ENCODE measurements at regions not wholly inside any gene's neighbourhood (a gene's known extent, or its start where the extent isn't known, plus 50 kb on each side); places are given as distances from the start of the nearest gene placed in this dataset.

DNA sequence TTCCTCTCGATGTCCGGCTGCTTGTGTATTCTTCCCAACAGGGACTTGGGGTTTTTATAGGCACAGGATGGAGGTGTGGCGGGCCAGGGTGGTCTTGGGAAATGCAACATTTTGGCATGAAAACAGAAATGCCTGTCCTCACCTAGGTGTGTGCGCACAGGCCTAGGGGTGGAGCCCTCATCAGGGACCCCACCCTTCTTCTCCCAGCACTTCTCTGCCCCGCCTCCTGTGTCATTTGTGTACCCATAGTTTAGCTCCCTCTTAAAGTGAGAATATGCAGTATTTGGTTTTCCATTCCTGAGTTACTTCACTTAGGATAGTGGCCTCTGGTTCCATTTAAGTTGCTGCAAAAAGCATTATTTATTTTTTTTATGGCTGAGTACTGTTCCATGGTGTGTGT lies 90.2 kb upstream of the ITGB1 start:
- Histone ChIP-seq H3K36me3 (replicated peaks in 1 of 2; ENCODE audit: insufficient read depth in 1 of 2, low read depth in 2 of 2) (no peaks in the 10 kb centered on the region), H3K4me3 (no peak overlapping the region), H3K27me3 (no peaks in the 10 kb centered on the region), H3K4me1 (peaks cover 9% of the 10 kb centered on the region), H3K9me3 (no peaks in the 10 kb centered on the region), H3K27ac (no peak overlapping the region)
- 95 to 97% methylated on average over 5 of the region's 5 CpGs for WGBS, 2 donors
- intact Hi-C loops (cut with DNase I), result no loop called here
- DNase-seq (no peak), ATAC-seq (no peak)
- no peak for TF ChIP-seq POLR2A (IDR thresholded peaks at IDR 0.05)
- TF ChIP-seq, protein P1, sequence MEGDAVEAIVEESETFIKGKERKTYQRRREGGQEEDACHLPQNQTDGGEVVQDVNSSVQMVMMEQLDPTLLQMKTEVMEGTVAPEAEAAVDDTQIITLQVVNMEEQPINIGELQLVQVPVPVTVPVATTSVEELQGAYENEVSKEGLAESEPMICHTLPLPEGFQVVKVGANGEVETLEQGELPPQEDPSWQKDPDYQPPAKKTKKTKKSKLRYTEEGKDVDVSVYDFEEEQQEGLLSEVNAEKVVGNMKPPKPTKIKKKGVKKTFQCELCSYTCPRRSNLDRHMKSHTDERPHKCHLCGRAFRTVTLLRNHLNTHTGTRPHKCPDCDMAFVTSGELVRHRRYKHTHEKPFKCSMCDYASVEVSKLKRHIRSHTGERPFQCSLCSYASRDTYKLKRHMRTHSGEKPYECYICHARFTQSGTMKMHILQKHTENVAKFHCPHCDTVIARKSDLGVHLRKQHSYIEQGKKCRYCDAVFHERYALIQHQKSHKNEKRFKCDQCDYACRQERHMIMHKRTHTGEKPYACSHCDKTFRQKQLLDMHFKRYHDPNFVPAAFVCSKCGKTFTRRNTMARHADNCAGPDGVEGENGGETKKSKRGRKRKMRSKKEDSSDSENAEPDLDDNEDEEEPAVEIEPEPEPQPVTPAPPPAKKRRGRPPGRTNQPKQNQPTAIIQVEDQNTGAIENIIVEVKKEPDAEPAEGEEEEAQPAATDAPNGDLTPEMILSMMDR (IDR thresholded peaks at IDR 0.05), result no peak

DNA sequence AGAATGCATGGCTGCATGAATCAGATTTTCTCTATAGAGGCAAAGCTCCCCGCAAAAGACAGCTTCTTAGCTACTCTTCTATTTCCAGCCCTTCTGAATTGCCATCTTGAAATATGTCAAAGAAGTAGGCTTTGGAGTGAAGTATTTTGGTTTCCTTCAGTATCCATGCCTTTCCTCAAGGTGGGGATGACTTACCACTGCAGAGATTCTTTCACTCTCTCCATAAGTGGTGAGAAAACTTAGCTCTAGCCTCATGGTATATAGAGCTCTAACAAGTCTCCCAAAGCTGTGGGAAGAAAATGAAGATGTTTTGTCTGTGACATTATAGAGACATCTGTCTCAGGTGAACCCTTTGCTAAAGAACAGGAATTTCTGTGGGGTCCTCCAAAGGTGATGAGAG lies 89.6 kb upstream of the ITGB1 start:
- DNase-seq (no peak), ATAC-seq (no peak)
- H3K27ac ChIP-seq, result no peak overlapping the region
- intact Hi-C loops (cut with DNase I), result no loop called here
- TF ChIP-seq, protein P1 (IDR thresholded peaks at IDR 0.05), result no peak
- TF ChIP-seq POLR2A (IDR thresholded peaks at IDR 0.05), result no peak
- 92 to 100% methylated on average over 1 of the region's 1 CpG for WGBS, 2 donors
- H3K9me3 ChIP-seq, result no peaks in the 10 kb centered on the region
- no peak overlapping the region for H3K4me3 ChIP-seq
- H3K36me3 ChIP-seq (replicated peaks in 1 of 2; ENCODE audit: insufficient read depth in 1 of 2, low read depth in 2 of 2), result no peaks in the 10 kb centered on the region
- H3K4me1 ChIP-seq, result peaks cover 9% of the 10 kb centered on the region
- H3K27me3 ChIP-seq, result no peaks in the 10 kb centered on the region

DNA sequence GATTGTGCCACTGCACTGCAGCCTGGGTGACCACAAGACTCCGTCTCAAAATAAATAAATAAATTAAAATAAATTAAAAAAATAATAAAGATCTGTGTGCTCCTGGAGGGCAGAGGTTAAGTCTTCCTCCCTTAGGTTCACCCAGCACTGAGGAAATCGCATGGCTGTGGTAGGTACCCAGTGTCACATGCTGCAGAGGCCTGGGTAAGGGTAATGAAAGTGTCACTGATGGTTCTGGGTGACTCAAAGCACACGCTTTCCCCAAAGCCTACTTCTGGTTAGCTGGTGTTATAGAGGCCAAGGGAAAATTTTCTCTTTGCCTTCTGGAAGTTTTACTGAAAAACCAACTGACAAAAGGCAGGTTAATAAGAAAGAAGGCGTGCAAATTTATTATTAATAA lies 88.8 kb upstream of the ITGB1 start:
- H3K27me3 ChIP-seq, result no peaks in the 10 kb centered on the region
- no peaks in the 10 kb centered on the region for H3K9me3 ChIP-seq
- no peaks in the 10 kb centered on the region for H3K36me3 ChIP-seq (replicated peaks in 1 of 2; ENCODE audit: insufficient read depth in 1 of 2, low read depth in 2 of 2)
- WGBS, 2 donors, result 86 to 95% methylated on average over 4 of the region's 4 CpGs
- intact Hi-C loops (cut with DNase I), result no loop called here
- peaks cover 14% of the 10 kb centered on the region for H3K4me1 ChIP-seq
- TF ChIP-seq, protein P1 (IDR thresholded peaks at IDR 0.05), result no peak
- TF ChIP-seq POLR2A (IDR thresholded peaks at IDR 0.05), result no peak
- no peak for DNase-seq
- ATAC-seq, result no peak
- no peak overlapping the region for H3K4me3 ChIP-seq
- no peak overlapping the region for H3K27ac ChIP-seq

DNA sequence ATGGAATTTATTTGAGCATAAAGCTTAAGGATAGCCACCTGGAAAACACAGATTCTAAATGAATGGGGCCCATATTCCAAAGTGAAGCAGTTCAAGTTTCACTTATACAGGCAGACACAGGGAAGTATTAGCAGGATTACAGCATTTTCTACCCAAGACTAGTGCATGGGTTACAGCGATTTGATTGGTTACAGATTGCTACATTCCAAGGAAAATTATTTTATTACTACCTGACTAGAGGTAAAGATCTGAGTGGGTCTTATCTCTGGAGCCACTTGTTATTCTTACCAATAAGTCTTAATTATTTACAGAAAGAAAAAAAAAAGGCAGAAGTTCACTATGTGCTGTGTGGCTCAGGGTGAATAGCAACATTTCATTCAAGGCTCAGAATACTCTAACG lies 87.4 kb upstream of the ITGB1 start:
- intact Hi-C loops (cut with DNase I), result no loop called here
- WGBS, 2 donors, result 61 to 70% methylated on average over 2 of the region's 2 CpGs

DNA sequence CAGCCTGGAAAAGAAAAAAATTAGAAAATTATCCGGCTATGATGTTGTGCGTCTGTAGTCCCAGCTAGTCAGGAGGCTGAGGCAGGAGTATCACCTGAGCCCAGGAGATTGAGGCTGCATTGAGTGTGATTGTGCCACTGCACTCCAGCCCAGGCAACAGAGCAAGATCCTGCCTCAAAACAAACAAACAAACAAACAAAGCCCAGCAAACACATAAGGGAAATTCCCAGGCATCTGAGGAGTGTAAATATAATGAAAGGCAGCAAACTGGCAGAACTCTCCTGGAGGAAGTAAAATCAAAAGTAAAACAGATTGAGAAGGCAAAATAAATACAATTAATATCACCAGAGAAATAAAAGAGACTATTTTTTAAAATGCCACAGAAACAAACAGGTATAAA lies 84.5 kb upstream of the ITGB1 start:
- TF ChIP-seq, protein P1 (IDR thresholded peaks at IDR 0.05), result no peak
- TF ChIP-seq POLR2A (IDR thresholded peaks at IDR 0.05), result no peak
- 88 to 93% methylated on average over 2 of the region's 2 CpGs for whole genome bisulfite sequencing, 2 donors

More for the DNA sequence above, 87.4 kb upstream of the ITGB1 start:
- DNase-seq (no peak), ATAC-seq (no peak)
- Histone ChIP-seq H3K4me3 (no peak overlapping the region), H3K4me1 (peaks cover 28% of the 10 kb centered on the region), H3K36me3 (replicated peaks in 1 of 2; ENCODE audit: insufficient read depth in 1 of 2, low read depth in 2 of 2) (no peaks in the 10 kb centered on the region), H3K27ac (no peak overlapping the region), H3K9me3 (no peaks in the 10 kb centered on the region), H3K27me3 (no peaks in the 10 kb centered on the region)
- TF ChIP-seq, protein P1 (IDR thresholded peaks at IDR 0.05), result no peak
- no peak for TF ChIP-seq POLR2A (IDR thresholded peaks at IDR 0.05)

More for the DNA sequence above, 84.5 kb upstream of the ITGB1 start:
- no peak overlapping the region for H3K4me3 ChIP-seq
- peak overlapping the region in 3 of 4 donors; percentile 55 to 70 (median 63) for H3K27ac ChIP-seq
- H3K36me3 ChIP-seq (replicated peaks in 1 of 2; ENCODE audit: insufficient read depth in 1 of 2, low read depth in 2 of 2), result no peaks in the 10 kb centered on the region
- DNase-seq (no peak), ATAC-seq (no peak)
- intact Hi-C loops (cut with DNase I), result no loop called here
- H3K4me1 ChIP-seq, result peaks cover 30% of the 10 kb centered on the region
- no peaks in the 10 kb centered on the region for H3K9me3 ChIP-seq
- H3K27me3 ChIP-seq, result no peaks in the 10 kb centered on the region
